ENCODE measurements at regions not wholly inside any gene's neighbourhood (a gene's known extent, or its start where the extent isn't known, plus 50 kb on each side); places are given as distances from the start of the nearest gene placed in this dataset.

GRCh38 chr2:194769030-194769429, 888.0 kb upstream of the SLC39A10 start:
- TF ChIP-seq CTCF (conservative IDR thresholded peaks at IDR 0.05; ENCODE audit: low read length), result no peak
- TF ChIP-seq EZH2phosphoT487 (IDR thresholded peaks at IDR 0.05; ENCODE audit: borderline replicate concordance, low read depth, low read length), result no peak
